Hypothalamus (tissue), 51 donors: ENCODE measurements at regions not wholly inside any gene's neighbourhood (a gene's known extent, or its start where the extent isn't known, plus 50 kb on each side); places are given as distances from the start of the nearest gene placed in this dataset.
A peak's percentile ranks its signal among the peaks of the same experiment; 100 is the strongest.

Experiments
- DNase-seq, 51 donors: peaks; one replicate each; lab custom pipeline; 2025; lab: John Stamatoyannopoulos, UW

- DNase-seq: no peak
These were observed 238.5 kb upstream of the ROPN1 start for GRCh38 chr3:124230432-124230831.

- DNase-seq: peak in 20 of 51 donors; percentile 9 to 48 (median 30)
These were observed 239.1 kb upstream of the ROPN1 start for GRCh38 chr3:124230998-124231397.

GRCh38 chr3:124234852-124235252, 242.9 kb upstream of the ROPN1 start:
- DNase-seq: no peak

GRCh38 chr3:124235446-124235845, 243.5 kb upstream of the ROPN1 start:
- no peak for DNase-seq

- DNase-seq: no peak
These were observed 251.4 kb upstream of the ROPN1 start for GRCh38 chr3:124243177-124243859.

GRCh38 chr3:124246376-124246775, 254.5 kb upstream of the ROPN1 start:
- DNase-seq: no peak

GRCh38 chr3:124246949-124247348, 255.0 kb upstream of the ROPN1 start:
- no peak for DNase-seq

GRCh38 chr3:124248471-124249028, 256.6 kb upstream of the ROPN1 start:
- peak in 1 of 51 donors; percentile 12 for DNase-seq

GRCh38 chr3:124249038-124249437, 257.1 kb upstream of the ROPN1 start:
- DNase-seq: no peak

GRCh38 chr3:124250053-124250452, 258.1 kb upstream of the ROPN1 start:
- no peak for DNase-seq

GRCh38 chr3:124256156-124256555, 264.2 kb upstream of the ROPN1 start:
- no peak for DNase-seq

GRCh38 chr3:124256599-124256998, 264.7 kb upstream of the ROPN1 start:
- DNase-seq: no peak

- no peak for DNase-seq
These were observed 265.5 kb upstream of the ROPN1 start for GRCh38 chr3:124257336-124257864.

- DNase-seq: no peak
These were observed 266.2 kb upstream of the ROPN1 start for GRCh38 chr3:124258057-124258500.

GRCh38 chr3:124260206-124260915, 268.4 kb upstream of the ROPN1 start:
- DNase-seq: peak in 11 of 51 donors; percentile 7 to 65 (median 39)

GRCh38 chr3:124261306-124261705, 269.4 kb upstream of the ROPN1 start:
- no peak for DNase-seq

- DNase-seq: peak in 5 of 51 donors; percentile 9 to 44 (median 19)
These were observed 271.2 kb upstream of the ROPN1 start for GRCh38 chr3:124263168-124263567.

GRCh38 chr3:124264346-124264745, 272.4 kb upstream of the ROPN1 start:
- no peak for DNase-seq

- no peak for DNase-seq
These were observed 274.6 kb upstream of the ROPN1 start for GRCh38 chr3:124266487-124266886.

GRCh38 chr3:124267406-124267805, 275.5 kb upstream of the ROPN1 start:
- no peak for DNase-seq

GRCh38 chr3:124268355-124268754, 276.4 kb upstream of the ROPN1 start:
- no peak for DNase-seq

- no peak for DNase-seq
These were observed 277.7 kb upstream of the ROPN1 start for GRCh38 chr3:124269619-124270018.
